ENCODE measurements at regions not wholly inside any gene's neighbourhood (a gene's known extent, or its start where the extent isn't known, plus 50 kb on each side); places are given as distances from the start of the nearest gene placed in this dataset.

DNA sequence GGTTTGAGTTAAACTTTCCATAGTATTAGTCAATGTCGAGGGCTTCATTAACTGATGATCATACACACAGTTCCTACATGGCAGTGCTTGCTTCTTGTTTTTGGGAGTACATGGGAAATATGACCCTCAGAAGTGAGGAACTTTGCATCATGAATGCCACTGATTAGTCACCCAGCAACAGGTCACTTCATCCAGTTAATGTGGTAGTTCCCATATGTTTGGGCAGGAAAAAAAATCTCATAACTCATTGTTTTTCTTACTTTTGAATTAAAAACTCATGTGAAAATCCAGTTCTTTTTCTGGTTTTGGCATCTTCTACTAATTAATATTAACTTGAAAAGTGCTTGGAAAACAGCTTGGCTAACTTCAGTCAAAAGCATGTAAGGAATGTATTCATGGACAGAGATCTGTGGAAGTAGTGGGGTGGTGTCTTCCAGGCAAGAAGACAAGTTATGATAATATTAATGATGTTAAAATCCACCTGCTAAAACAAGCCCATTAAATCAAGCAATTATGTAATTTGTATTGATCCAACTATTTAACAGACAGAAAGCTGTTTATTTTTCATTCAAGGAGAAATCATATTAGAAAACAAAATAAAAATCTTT is 309.1 kb upstream of the NAV3 start:
- 63 to 69% methylated on average over 1 of the region's 1 CpG for WGBS, 2 donors
- intact Hi-C loops (cut with DNase I; ENCODE audit: low total_unique reads), result no loop called here
- TF ChIP-seq, protein P1, sequence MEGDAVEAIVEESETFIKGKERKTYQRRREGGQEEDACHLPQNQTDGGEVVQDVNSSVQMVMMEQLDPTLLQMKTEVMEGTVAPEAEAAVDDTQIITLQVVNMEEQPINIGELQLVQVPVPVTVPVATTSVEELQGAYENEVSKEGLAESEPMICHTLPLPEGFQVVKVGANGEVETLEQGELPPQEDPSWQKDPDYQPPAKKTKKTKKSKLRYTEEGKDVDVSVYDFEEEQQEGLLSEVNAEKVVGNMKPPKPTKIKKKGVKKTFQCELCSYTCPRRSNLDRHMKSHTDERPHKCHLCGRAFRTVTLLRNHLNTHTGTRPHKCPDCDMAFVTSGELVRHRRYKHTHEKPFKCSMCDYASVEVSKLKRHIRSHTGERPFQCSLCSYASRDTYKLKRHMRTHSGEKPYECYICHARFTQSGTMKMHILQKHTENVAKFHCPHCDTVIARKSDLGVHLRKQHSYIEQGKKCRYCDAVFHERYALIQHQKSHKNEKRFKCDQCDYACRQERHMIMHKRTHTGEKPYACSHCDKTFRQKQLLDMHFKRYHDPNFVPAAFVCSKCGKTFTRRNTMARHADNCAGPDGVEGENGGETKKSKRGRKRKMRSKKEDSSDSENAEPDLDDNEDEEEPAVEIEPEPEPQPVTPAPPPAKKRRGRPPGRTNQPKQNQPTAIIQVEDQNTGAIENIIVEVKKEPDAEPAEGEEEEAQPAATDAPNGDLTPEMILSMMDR (IDR thresholded peaks at IDR 0.05), result no peak
- no peak overlapping the region for H3K4me3 ChIP-seq (ENCODE audit: low read depth, poor library complexity, severe bottlenecking)
- no peak for DNase-seq (ENCODE audit: low spot score in 2 of 2)

DNA sequence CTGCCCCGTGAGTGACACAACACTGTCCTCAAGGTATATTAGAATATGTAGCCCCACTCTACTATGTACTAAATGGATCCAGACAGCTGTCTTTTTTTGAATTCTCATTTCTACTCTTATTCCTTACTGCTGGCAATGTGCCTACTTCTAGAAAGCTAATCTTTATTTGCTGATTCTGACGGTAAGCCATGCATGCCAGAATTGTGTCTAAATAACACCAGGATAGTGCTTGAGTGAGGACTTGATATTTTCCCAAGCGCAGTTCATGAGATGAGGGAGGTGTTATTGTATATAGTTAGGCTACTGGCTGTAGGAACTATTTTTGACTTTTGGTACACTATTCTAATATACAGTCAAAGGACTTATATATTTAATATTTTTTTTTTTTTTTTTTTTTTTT is 316.2 kb upstream of the NAV3 start:
- H3K4me3 ChIP-seq (ENCODE audit: low read depth, poor library complexity, severe bottlenecking), result no peak overlapping the region
- intact Hi-C loops (cut with DNase I; ENCODE audit: low total_unique reads), result no loop called here
- 76 to 86% methylated on average over 3 of the region's 3 CpGs for WGBS, 2 donors
- DNase-seq (ENCODE audit: low spot score in 2 of 2), result no peak
- TF ChIP-seq, protein P1 (IDR thresholded peaks at IDR 0.05), result no peak
- TF ChIP-seq POLR2A (IDR thresholded peaks at IDR 0.05), result no peak

DNA sequence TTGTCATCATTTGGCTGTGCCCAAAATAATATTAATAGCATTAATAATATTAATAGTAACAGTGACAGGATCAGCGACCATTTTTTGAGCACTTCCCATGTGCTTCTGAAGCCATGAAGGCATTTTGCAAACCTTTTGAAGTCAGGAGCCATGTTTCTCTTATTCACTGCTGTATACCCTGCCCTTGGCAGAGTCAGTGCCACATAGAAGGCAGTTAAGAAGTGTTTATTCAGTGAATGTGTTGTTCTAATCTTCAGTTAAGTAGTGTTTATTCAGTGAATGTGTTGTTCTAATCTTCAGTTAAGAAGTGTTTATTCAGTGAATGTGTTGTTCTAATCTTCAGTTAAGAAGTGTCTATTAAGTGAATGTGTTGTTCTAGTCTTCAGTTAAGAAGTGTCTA is 319.7 kb upstream of the NAV3 start:
- TF ChIP-seq, protein P1 (IDR thresholded peaks at IDR 0.05), result no peak
- TF ChIP-seq POLR2A (IDR thresholded peaks at IDR 0.05), result no peak
- 78 to 86% methylated on average over 1 of the region's 1 CpG for WGBS, 2 donors
- DNase-seq (ENCODE audit: low spot score in 2 of 2), result no peak
- H3K4me3 ChIP-seq (ENCODE audit: low read depth, poor library complexity, severe bottlenecking), result no peak overlapping the region
- intact Hi-C loops (cut with DNase I; ENCODE audit: low total_unique reads), result no loop called here

DNA sequence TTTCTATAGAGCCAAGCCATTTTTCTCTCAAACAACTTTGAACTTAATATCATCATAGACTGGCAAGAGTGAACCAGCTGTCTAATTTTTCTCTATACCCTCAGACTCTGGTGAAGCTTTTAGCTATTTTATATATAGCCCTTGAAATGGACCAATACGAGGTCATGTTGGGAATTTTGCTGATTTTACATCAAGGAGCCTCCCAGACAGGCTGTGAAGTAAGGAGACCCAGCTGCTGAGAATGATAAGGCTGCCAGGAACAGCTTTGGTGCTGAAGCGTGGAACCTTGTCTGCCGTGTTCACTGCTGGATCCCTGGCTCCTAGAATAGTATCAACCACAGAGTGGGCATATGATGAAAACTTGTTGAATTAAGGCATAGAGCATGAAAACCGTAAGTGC is 326.2 kb upstream of the NAV3 start:
- H3K4me3 ChIP-seq (ENCODE audit: low read depth, poor library complexity, severe bottlenecking), result no peak overlapping the region
- intact Hi-C loops (cut with DNase I; ENCODE audit: low total_unique reads), result no loop called here
- no peak for DNase-seq (ENCODE audit: low spot score in 2 of 2)
- 89 to 91% methylated on average over 4 of the region's 4 CpGs for WGBS, 2 donors
- TF ChIP-seq POLR2A (IDR thresholded peaks at IDR 0.05), result no peak
- TF ChIP-seq, protein P1 (IDR thresholded peaks at IDR 0.05), result no peak

DNA sequence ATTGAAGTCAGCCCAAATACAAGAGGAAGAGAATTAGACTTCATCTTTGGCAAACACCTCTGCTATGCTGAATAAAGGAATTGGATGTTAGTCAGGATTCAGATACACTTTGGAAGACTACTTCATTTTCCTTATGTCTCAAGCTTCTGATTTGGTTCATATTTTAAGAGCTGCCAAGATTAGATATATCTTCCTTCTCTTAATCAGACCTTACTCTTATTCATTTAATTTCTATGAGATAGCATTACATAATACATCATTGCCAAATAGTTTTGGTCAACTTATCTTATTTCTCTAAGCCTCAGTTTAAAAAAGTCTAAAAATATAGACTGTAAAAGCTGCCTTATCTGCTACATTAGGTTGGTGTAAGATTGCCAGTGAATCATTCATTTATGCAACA is 330.6 kb upstream of the NAV3 start:
- TF ChIP-seq, protein P1 (IDR thresholded peaks at IDR 0.05), result no peak
- TF ChIP-seq POLR2A (IDR thresholded peaks at IDR 0.05), result no peak
- intact Hi-C loops (cut with DNase I; ENCODE audit: low total_unique reads), result no loop called here
- no peak overlapping the region for H3K4me3 ChIP-seq (ENCODE audit: low read depth, poor library complexity, severe bottlenecking)
- no peak for DNase-seq (ENCODE audit: low spot score in 2 of 2)

DNA sequence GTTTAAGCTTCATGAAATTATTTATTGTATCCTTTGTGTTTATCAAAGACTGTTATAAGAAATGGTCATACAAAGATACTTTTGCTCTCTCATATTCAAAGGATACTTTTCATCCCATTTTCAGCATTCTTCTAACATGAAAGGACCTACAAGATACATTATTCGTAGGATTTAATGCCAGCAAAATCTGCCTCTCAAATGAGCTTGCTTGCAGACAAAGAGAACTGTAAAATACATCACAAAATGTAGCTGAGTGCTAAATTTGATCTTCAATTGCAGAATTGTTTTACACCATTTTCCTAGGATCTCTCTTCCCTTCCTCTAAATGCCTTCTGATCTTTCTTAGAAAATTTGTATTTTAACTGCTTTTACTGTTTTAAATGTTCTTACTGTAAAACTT is 333.0 kb upstream of the NAV3 start:
- 79 to 81% methylated on average over 1 of the region's 1 CpG for WGBS, 2 donors
- DNase-seq (ENCODE audit: low spot score in 2 of 2), result no peak
- intact Hi-C loops (cut with DNase I; ENCODE audit: low total_unique reads), result no loop called here
- no peak for TF ChIP-seq POLR2A (IDR thresholded peaks at IDR 0.05)
- TF ChIP-seq, protein P1 (IDR thresholded peaks at IDR 0.05), result no peak
- no peak overlapping the region for H3K4me3 ChIP-seq (ENCODE audit: low read depth, poor library complexity, severe bottlenecking)
